HFFc6 (cell line): ENCODE measurements at regions not wholly inside any gene's neighbourhood (a gene's known extent, or its start where the extent isn't known, plus 50 kb on each side); places are given as distances from the start of the nearest gene placed in this dataset.
A peak's percentile ranks its signal among the peaks of the same experiment; 100 is the strongest.

ENCODE experiments used
- DNase-seq: peaks from one replicate; pipeline ENCODE4 v3.0.0-alpha.2; 2018
- H3K27ac Mint-ChIP-seq: 2 replicates; pipeline ENCODE4 v1.8.0; 2020; ENCODE audit warnings: mild to moderate bottlenecking, mixed read lengths
- H3K27me3 Mint-ChIP-seq: 2 replicates; pipeline ENCODE4 v1.8.0; 2021; ENCODE audit warnings: mild to moderate bottlenecking, moderate library complexity, mixed read lengths; ENCODE audit not compliant: insufficient read depth
- H3K36me3 Mint-ChIP-seq: 2 replicates; pipeline ENCODE4 v1.8.0; 2021; ENCODE audit warnings: low read depth, mixed read lengths
- H3K4me1 Mint-ChIP-seq: 2 replicates; pipeline ENCODE4 v1.8.0; 2020; ENCODE audit warnings: low read depth, mixed read lengths
- H3K4me3 Mint-ChIP-seq: 2 replicates; pipeline ENCODE4 v1.8.0; 2020; ENCODE audit warnings: mild to moderate bottlenecking, moderate library complexity, mixed read lengths
- H3K9me3 Mint-ChIP-seq: 2 replicates; pipeline ENCODE4 v1.8.0; 2020; ENCODE audit warnings: mild to moderate bottlenecking, mixed read lengths
- TF ChIP-seq, protein P1 (sequence below): fragments of 200-600 bp; sonication (generic); IDR thresholded peaks from 2 replicates; pipeline ENCODE4 v1.5.0; 2021; ENCODE audit warnings: antibody characterized with exemption, mild to moderate bottlenecking

DNA sequence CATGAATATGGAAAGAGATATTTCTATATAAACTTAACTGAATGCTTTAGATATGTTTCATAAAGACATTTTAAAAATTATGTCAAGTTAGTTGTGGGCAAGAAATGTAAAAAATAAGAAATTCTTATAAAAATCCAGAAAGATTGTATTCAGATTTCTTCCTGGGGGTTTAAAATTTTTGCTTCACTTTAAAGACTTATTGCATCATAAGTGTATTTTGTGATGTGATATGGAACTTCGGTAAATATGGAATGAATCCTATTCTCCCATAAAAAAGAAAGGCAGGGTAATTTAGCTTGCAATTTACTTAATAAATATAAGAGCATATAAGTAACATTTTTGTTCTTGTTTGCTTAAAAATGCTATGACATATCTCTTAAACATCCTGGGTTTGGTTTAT, 104.8 kb upstream of the CWC22 start:
- Mint-ChIP-seq H3K36me3 (no peaks in the 10 kb centered on the region), H3K4me3 (no peak overlapping the region), H3K9me3 (no peaks in the 10 kb centered on the region), H3K27ac (no peak overlapping the region), H3K4me1 (no peaks in the 10 kb centered on the region), H3K27me3 (peaks cover 2% of the 10 kb centered on the region)
- TF ChIP-seq, protein P1, sequence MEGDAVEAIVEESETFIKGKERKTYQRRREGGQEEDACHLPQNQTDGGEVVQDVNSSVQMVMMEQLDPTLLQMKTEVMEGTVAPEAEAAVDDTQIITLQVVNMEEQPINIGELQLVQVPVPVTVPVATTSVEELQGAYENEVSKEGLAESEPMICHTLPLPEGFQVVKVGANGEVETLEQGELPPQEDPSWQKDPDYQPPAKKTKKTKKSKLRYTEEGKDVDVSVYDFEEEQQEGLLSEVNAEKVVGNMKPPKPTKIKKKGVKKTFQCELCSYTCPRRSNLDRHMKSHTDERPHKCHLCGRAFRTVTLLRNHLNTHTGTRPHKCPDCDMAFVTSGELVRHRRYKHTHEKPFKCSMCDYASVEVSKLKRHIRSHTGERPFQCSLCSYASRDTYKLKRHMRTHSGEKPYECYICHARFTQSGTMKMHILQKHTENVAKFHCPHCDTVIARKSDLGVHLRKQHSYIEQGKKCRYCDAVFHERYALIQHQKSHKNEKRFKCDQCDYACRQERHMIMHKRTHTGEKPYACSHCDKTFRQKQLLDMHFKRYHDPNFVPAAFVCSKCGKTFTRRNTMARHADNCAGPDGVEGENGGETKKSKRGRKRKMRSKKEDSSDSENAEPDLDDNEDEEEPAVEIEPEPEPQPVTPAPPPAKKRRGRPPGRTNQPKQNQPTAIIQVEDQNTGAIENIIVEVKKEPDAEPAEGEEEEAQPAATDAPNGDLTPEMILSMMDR, result no peak
- DNase-seq, result no peak

DNA sequence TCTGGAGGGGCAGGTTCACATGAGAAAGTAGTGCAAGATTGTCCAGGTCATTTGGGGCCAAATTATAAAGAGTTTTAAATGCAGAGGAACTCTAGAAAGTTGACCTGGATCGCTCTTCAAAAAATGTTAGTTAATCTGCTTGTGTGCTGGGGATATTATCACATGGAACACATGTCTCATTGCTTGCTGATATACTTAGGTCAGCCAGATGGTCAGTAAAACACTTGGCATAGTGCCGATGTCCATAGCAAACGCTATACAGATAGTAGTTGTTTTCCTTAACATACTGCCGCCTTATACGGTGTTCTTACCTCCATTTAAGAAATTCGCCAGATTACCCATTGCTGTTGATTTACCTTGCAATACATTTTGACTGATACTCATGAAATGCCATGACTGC, 103.4 kb upstream of the CWC22 start:
- Mint-ChIP-seq H3K27ac (no peak overlapping the region), H3K4me3 (no peak overlapping the region), H3K4me1 (no peaks in the 10 kb centered on the region), H3K36me3 (no peaks in the 10 kb centered on the region), H3K9me3 (no peaks in the 10 kb centered on the region), H3K27me3 (no peaks in the 10 kb centered on the region)
- DNase-seq, result no peak
- TF ChIP-seq, protein P1, result no peak

DNA sequence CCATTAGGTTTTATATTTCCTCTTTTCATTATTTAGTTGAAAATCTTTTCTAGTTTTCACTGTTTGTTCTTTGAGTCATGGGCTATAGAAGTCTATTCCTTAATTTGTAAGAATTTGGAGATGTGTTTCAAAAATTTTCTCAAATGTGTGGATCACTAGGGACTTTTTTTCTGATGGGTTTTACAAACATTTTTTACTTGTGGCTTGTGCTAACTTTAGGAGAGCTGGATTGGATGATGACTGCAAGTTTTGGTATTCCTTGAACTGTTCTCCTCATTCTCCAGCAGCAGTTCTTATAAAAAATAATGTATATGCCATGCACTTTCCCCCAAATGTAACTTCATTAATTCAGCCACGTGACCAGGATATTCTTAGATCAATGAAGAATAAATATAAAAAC, 94.7 kb upstream of the CWC22 start:
- Mint-ChIP-seq H3K9me3 (no peaks in the 10 kb centered on the region), H3K36me3 (no peaks in the 10 kb centered on the region), H3K4me1 (peaks cover 13% of the 10 kb centered on the region), H3K27ac (peak overlapping the region; percentile 21; the same call in 1 of the 2 replicates), H3K4me3 (no peak overlapping the region), H3K27me3 (peaks cover 1% of the 10 kb centered on the region; the same call in 1 of the 2 replicates)
- TF ChIP-seq, protein P1, result no peak
- peak; percentile 4 for DNase-seq

DNA sequence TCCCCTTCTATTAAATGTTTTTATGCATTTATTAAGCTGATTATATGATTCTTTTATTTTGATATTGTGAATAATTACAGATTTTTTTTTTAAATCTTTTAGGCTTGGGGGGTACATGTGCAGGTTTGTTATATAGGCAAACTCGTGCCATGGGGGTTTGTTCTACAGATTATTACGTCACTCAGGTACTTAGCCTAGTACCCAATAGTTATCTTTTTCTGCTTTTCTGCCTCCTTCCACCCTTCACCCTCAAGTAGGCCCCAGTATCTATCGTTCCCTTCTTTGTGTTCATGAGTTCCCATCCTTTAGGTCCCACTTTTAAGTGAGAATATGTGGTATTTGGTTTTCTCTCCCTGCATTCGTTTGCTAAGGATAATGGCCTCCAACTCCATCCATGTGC, 92.2 kb upstream of the CWC22 start:
- Mint-ChIP-seq H3K4me1 (peaks cover 13% of the 10 kb centered on the region), H3K9me3 (no peaks in the 10 kb centered on the region), H3K4me3 (no peak overlapping the region), H3K27ac (no peak overlapping the region), H3K27me3 (peaks cover 1% of the 10 kb centered on the region; the same call in 1 of the 2 replicates), H3K36me3 (no peaks in the 10 kb centered on the region)
- TF ChIP-seq, protein P1, result no peak
- DNase-seq, result no peak

DNA sequence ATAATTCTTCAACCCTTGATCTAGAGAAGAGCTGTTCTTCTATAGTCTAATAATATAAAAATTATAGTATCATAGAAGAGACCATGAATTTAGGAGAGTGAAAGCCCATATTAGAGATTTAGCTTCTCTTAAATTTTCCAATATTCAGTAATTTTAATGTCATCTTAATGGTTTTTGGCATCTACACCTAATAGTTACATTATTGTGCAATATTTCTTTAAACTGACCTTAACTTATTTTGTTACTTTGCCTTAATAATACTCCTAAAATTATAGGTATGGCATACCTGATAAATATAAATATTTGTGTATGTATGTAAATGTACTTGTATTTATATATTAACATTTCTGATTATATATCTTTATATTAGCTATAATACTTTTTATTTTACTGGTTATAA, 78.0 kb upstream of the CWC22 start:
- no peak overlapping the region for H3K27ac Mint-ChIP-seq
- H3K9me3 Mint-ChIP-seq, result peaks cover 10% of the 10 kb centered on the region
- peaks cover 12% of the 10 kb centered on the region for H3K36me3 Mint-ChIP-seq
- TF ChIP-seq, protein P1, result no peak
- H3K4me3 Mint-ChIP-seq, result no peak overlapping the region
- no peak for DNase-seq
- H3K27me3 Mint-ChIP-seq, result peaks cover 8% of the 10 kb centered on the region
- H3K4me1 Mint-ChIP-seq, result no peaks in the 10 kb centered on the region
